ENCODE measurements at regions not wholly inside any gene's neighbourhood (a gene's known extent, or its start where the extent isn't known, plus 50 kb on each side); places are given as distances from the start of the nearest gene placed in this dataset.

GRCh38 chr3:168859574-168859973 lies 763.9 kb upstream of the GOLIM4 start (continued):
- TF ChIP-seq ZNF462 (CRISPR knock-in tag; IDR thresholded peaks at IDR 0.05) (no peak), STAT1 (IDR thresholded peaks at IDR 0.05; ENCODE audit: unreplicated experiment) (no peak), CREB1 (CRISPR knock-in tag; IDR thresholded peaks at IDR 0.05; ENCODE audit: low read depth) (no peak)

- Histone ChIP-seq H3K4me3 (no peak overlapping the region), H4K20me1 (replicated peaks; ENCODE audit: insufficient read depth) (no peaks in the 10 kb centered on the region), H3K4me1 (ENCODE audit: insufficient read depth) (0 out of 2 replicates have a peak, but pooled peaks cover 2% of the 10 kb centered on the region), H3K4me2 (no peak overlapping the region), H3K27ac (ENCODE audit: low read depth) (no peak overlapping the region), H3F3A (replicated peaks; ENCODE audit: low read depth) (no peaks in the 10 kb centered on the region), H2AFZ (peak overlapping the region; percentile 12; the same call in 1 of the 2 replicates), H3K9me2 (ENCODE audit: insufficient read depth) (no peaks in the 10 kb centered on the region; the same call in 1 of the 2 replicates), H3K79me2 (replicated peaks; ENCODE audit: insufficient read depth) (no peaks in the 10 kb centered on the region), H3K36me3 (ENCODE audit: insufficient read depth) (no peaks in the 10 kb centered on the region), H3K27me3 (ENCODE audit: insufficient read depth) (no peaks in the 10 kb centered on the region)
- Mint-ChIP-seq H3K9me3 (peaks cover 8% of the 10 kb centered on the region; the same call in 2 of the 3 replicates), H3K4me1 (peaks cover 4% of the 10 kb centered on the region; the same call in 2 of the 3 replicates), H3K27me3 (ENCODE audit: insufficient read depth, low read depth, poor library complexity) (no peaks in the 10 kb centered on the region), H3K36me3 (ENCODE audit: low read depth) (peaks cover 6% of the 10 kb centered on the region; the same call in 1 of the 3 replicates), H3K27ac (no peak overlapping the region), H3K4me3 (no peak overlapping the region)
- TF ChIP-seq STAT1 (IDR thresholded peaks at IDR 0.05; ENCODE audit: unreplicated experiment), result no peak
- TF ChIP-seq JUNB (IDR thresholded peaks at IDR 0.05; ENCODE audit: unreplicated experiment), result no peak
- no peak for TF ChIP-seq CREB1 (CRISPR knock-in tag; IDR thresholded peaks at IDR 0.05; ENCODE audit: low read depth)
- no peak for TF ChIP-seq ETS1 (IDR thresholded peaks at IDR 0.05)
- TF ChIP-seq ZNF114 (CRISPR knock-in tag; IDR thresholded peaks at IDR 0.05), result no peak
- no peak for TF ChIP-seq REST (IDR thresholded peaks at IDR 0.05; ENCODE audit: unreplicated experiment)
- TF ChIP-seq EZH2phosphoT487 (IDR thresholded peaks at IDR 0.05; ENCODE audit: unreplicated experiment), result no peak
- TF ChIP-seq POLR2AphosphoS5 (IDR thresholded peaks at IDR 0.05; ENCODE audit: low read depth), result no peak
- ATAC-seq, result no peak
- no peak for DNase-seq (ENCODE audit: low spot score)
Measured at GRCh38 chr3:168859143-168859542, 763.4 kb upstream of the GOLIM4 start.

All from GM23338 (cell line).